GM23248 (cell line): ENCODE measurements at regions not wholly inside any gene's neighbourhood (a gene's known extent, or its start where the extent isn't known, plus 50 kb on each side); places are given as distances from the start of the nearest gene placed in this dataset.

Source experiments
- EZH2 ChIP-seq: fragments of 200-600 bp; sonication (generic); IDR thresholded peaks from 2 replicates; pipeline ENCODE4 v1.6.1; 2018; ENCODE audit warnings: antibody characterized with exemption, mild to moderate bottlenecking; ENCODE audit not compliant: insufficient read depth, poor library complexity, severe bottlenecking
- EZH2phosphoT487 ChIP-seq: fragments of 200-600 bp; sonication (generic); IDR thresholded peaks from 2 replicates; pipeline ENCODE4 v1.6.1; 2018; ENCODE audit warnings: antibody characterized with exemption, moderate library complexity, mild to moderate bottlenecking, low read depth; ENCODE audit not compliant: insufficient read depth

GRCh38 chr3:87546216-87546615 is 269.8 kb upstream of the POU1F1 start:
- TF ChIP-seq EZH2phosphoT487 (no peak), EZH2 (no peak)
